ENCODE measurements at regions not wholly inside any gene's neighbourhood (a gene's known extent, or its start where the extent isn't known, plus 50 kb on each side); places are given as distances from the start of the nearest gene placed in this dataset.

- no peak for DNase-seq (ENCODE audit: low read depth)
- no peak for TF ChIP-seq CTCF (IDR thresholded peaks at IDR 0.05; ENCODE audit: insufficient read depth, low read length)
- H3K4me3 ChIP-seq (ENCODE audit: low read depth, low read length): no peak overlapping the region
These were observed 227.7 kb downstream of the GPD2 start for GRCh38 chr2:156663757-156664409.

GRCh38 chr2:156666130-156666785, 230.1 kb downstream of the GPD2 start:
- DNase-seq (ENCODE audit: low read depth): no peak
- no peak for TF ChIP-seq CTCF (IDR thresholded peaks at IDR 0.05; ENCODE audit: insufficient read depth, low read length)
- no peak overlapping the region for H3K4me3 ChIP-seq (ENCODE audit: low read depth, low read length)

- TF ChIP-seq CTCF (IDR thresholded peaks at IDR 0.05; ENCODE audit: insufficient read depth, low read length): no peak
- DNase-seq (ENCODE audit: low read depth): no peak
- no peak overlapping the region for H3K4me3 ChIP-seq (ENCODE audit: low read depth, low read length)
These were observed 233.9 kb downstream of the GPD2 start for GRCh38 chr2:156670104-156670503.

GRCh38 chr2:156671706-156672361, 235.7 kb downstream of the GPD2 start:
- no peak overlapping the region for H3K4me3 ChIP-seq (ENCODE audit: low read depth, low read length)
- no peak for DNase-seq (ENCODE audit: low read depth)
- no peak for TF ChIP-seq CTCF (IDR thresholded peaks at IDR 0.05; ENCODE audit: insufficient read depth, low read length)

GRCh38 chr2:156672556-156673332, 236.6 kb downstream of the GPD2 start:
- no peak for DNase-seq (ENCODE audit: low read depth)
- H3K4me3 ChIP-seq (ENCODE audit: low read depth, low read length): no peak overlapping the region
- TF ChIP-seq CTCF (IDR thresholded peaks at IDR 0.05; ENCODE audit: insufficient read depth, low read length): no peak

GRCh38 chr2:156673333-156673615, 237.1 kb downstream of the GPD2 start:
- no peak for DNase-seq (ENCODE audit: low read depth)
- no peak overlapping the region for H3K4me3 ChIP-seq (ENCODE audit: low read depth, low read length)
- no peak for TF ChIP-seq CTCF (IDR thresholded peaks at IDR 0.05; ENCODE audit: insufficient read depth, low read length)

Measured in fibroblast of the aortic adventitia (primary cell).